ENCODE measurements at regions not wholly inside any gene's neighbourhood (a gene's known extent, or its start where the extent isn't known, plus 50 kb on each side); places are given as distances from the start of the nearest gene placed in this dataset.

GRCh38 chr4:72959411-72959810 lies 110.1 kb downstream of the COX18 start:
- H3K36me3 Mint-ChIP-seq (ENCODE audit: low read depth): peaks cover 16% of the 10 kb centered on the region

GRCh38 chr4:72954811-72955210 lies 114.7 kb downstream of the COX18 start:
- peaks cover 2% of the 10 kb centered on the region for H3K27me3 Mint-ChIP-seq (ENCODE audit: low read depth)
- peaks cover 12% of the 10 kb centered on the region for H3K4me1 Mint-ChIP-seq (ENCODE audit: low read depth)
- DNase-seq (ENCODE audit: low spot score): no peak
- H3K27ac Mint-ChIP-seq (ENCODE audit: unreplicated experiment): no peak overlapping the region
- H3K4me3 Mint-ChIP-seq (ENCODE audit: unreplicated experiment): no peak overlapping the region
- TF ChIP-seq CTCF (IDR thresholded peaks at IDR 0.05): no peak
- peaks cover 2% of the 10 kb centered on the region for H3K36me3 Mint-ChIP-seq (ENCODE audit: low read depth)
- peaks cover 3% of the 10 kb centered on the region for H3K9me3 Mint-ChIP-seq (ENCODE audit: low read depth)

More at GRCh38 chr4:72959411-72959810, 110.1 kb downstream of the COX18 start:
- no peak for TF ChIP-seq CTCF (IDR thresholded peaks at IDR 0.05)
- DNase-seq (ENCODE audit: low spot score): no peak
- H3K9me3 Mint-ChIP-seq (ENCODE audit: low read depth): peaks cover 33% of the 10 kb centered on the region
- H3K4me1 Mint-ChIP-seq (ENCODE audit: low read depth): no peaks in the 10 kb centered on the region
- no peak overlapping the region for H3K4me3 Mint-ChIP-seq (ENCODE audit: unreplicated experiment)
- H3K27me3 Mint-ChIP-seq (ENCODE audit: low read depth): peaks cover 2% of the 10 kb centered on the region
- no peak overlapping the region for H3K27ac Mint-ChIP-seq (ENCODE audit: unreplicated experiment)

GRCh38 chr4:72953571-72953970 lies 115.9 kb downstream of the COX18 start:
- peaks cover 12% of the 10 kb centered on the region for H3K4me1 Mint-ChIP-seq (ENCODE audit: low read depth)

GRCh38 chr4:72951628-72952027 lies 117.9 kb downstream of the COX18 start:
- Mint-ChIP-seq H3K27ac (ENCODE audit: unreplicated experiment) (no peak overlapping the region), H3K27me3 (ENCODE audit: low read depth) (peaks cover 2% of the 10 kb centered on the region), H3K4me3 (ENCODE audit: unreplicated experiment) (no peak overlapping the region), H3K36me3 (ENCODE audit: low read depth) (peaks cover 2% of the 10 kb centered on the region), H3K4me1 (ENCODE audit: low read depth) (peaks cover 12% of the 10 kb centered on the region), H3K9me3 (ENCODE audit: low read depth) (no peaks in the 10 kb centered on the region)
- no peak for TF ChIP-seq CTCF (IDR thresholded peaks at IDR 0.05)
- DNase-seq (ENCODE audit: low spot score): no peak

More at GRCh38 chr4:72953571-72953970, 115.9 kb downstream of the COX18 start:
- no peak overlapping the region for H3K4me3 Mint-ChIP-seq (ENCODE audit: unreplicated experiment)
- TF ChIP-seq CTCF (IDR thresholded peaks at IDR 0.05): no peak
- no peaks in the 10 kb centered on the region for H3K9me3 Mint-ChIP-seq (ENCODE audit: low read depth)
- peaks cover 2% of the 10 kb centered on the region for H3K27me3 Mint-ChIP-seq (ENCODE audit: low read depth)
- H3K36me3 Mint-ChIP-seq (ENCODE audit: low read depth): no peaks in the 10 kb centered on the region
- DNase-seq (ENCODE audit: low spot score): no peak
- no peak overlapping the region for H3K27ac Mint-ChIP-seq (ENCODE audit: unreplicated experiment)

GRCh38 chr4:72951147-72951546 lies 118.4 kb downstream of the COX18 start:
- H3K4me1 Mint-ChIP-seq (ENCODE audit: low read depth): peaks cover 12% of the 10 kb centered on the region
- peaks cover 2% of the 10 kb centered on the region for H3K27me3 Mint-ChIP-seq (ENCODE audit: low read depth)
- no peak overlapping the region for H3K4me3 Mint-ChIP-seq (ENCODE audit: unreplicated experiment)
- no peaks in the 10 kb centered on the region for H3K9me3 Mint-ChIP-seq (ENCODE audit: low read depth)
- no peak overlapping the region for H3K27ac Mint-ChIP-seq (ENCODE audit: unreplicated experiment)
- TF ChIP-seq CTCF (IDR thresholded peaks at IDR 0.05): peak; percentile 63
- peaks cover 2% of the 10 kb centered on the region for H3K36me3 Mint-ChIP-seq (ENCODE audit: low read depth)
- DNase-seq (ENCODE audit: low spot score): no peak

Measured in chondrocyte (in vitro differentiated cells).